ENCODE measurements at regions not wholly inside any gene's neighbourhood (a gene's known extent, or its start where the extent isn't known, plus 50 kb on each side); places are given as distances from the start of the nearest gene placed in this dataset.

DNA sequence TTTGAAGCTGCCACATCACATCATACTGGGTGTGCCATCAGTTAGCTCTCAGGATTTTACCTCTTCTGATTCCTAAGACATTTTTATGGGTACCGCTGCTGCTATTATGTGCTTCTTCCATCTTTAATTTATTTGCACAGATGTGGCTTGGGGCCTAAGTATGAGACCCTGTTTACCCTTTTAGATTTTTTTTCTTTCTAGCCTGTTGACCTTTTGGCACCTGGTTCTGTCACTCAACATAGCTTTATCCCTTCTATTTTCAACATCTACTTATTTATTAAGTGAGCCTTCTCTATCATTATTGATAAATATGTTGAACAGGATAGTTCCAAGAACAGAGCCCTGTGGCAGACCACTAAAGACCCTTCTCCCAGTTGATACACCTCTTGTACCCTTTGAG lies 57.0 kb downstream of the TET3 start:
- no peak overlapping the region for H3K4me3 ChIP-seq
- 94% methylated on average over 1 of the region's 1 CpG for WGBS

DNA sequence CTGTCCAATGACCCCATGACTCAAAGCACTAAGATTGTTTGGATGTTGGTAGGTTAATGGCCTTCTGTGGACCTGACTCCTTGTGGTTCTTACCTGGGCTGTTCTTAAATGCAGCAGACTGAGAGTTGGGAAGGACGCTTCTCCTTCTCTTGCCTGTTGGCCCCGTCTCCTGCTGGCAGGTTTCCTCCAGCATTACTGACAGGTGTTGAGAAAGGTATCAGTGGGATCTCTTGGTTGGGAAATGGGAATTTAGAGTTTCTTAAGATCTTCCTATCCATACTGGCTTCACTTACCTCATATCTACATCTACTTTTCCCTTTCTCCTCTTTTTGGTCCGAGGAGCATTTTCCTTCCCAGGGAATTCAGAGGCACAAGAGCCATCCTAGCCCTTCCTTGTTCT lies 57.9 kb downstream of the TET3 start:
- Histone ChIP-seq H3K4me1 (peaks cover 23% of the 10 kb centered on the region), H3K36me3 (peaks cover 15% of the 10 kb centered on the region), H3K27me3 (no peaks in the 10 kb centered on the region), H3K9me3 (no peaks in the 10 kb centered on the region), H3K4me3 (no peak overlapping the region), H3K27ac (no peak overlapping the region)
- TF ChIP-seq, protein P1, sequence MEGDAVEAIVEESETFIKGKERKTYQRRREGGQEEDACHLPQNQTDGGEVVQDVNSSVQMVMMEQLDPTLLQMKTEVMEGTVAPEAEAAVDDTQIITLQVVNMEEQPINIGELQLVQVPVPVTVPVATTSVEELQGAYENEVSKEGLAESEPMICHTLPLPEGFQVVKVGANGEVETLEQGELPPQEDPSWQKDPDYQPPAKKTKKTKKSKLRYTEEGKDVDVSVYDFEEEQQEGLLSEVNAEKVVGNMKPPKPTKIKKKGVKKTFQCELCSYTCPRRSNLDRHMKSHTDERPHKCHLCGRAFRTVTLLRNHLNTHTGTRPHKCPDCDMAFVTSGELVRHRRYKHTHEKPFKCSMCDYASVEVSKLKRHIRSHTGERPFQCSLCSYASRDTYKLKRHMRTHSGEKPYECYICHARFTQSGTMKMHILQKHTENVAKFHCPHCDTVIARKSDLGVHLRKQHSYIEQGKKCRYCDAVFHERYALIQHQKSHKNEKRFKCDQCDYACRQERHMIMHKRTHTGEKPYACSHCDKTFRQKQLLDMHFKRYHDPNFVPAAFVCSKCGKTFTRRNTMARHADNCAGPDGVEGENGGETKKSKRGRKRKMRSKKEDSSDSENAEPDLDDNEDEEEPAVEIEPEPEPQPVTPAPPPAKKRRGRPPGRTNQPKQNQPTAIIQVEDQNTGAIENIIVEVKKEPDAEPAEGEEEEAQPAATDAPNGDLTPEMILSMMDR (IDR thresholded peaks at IDR 0.05) = no peak
- TF ChIP-seq POLR2A (IDR thresholded peaks at IDR 0.05) (no peak), EP300 (IDR thresholded peaks at IDR 0.05) (no peak), POLR2AphosphoS5 (IDR thresholded peaks at IDR 0.05) (no peak)
- 78% methylated on average over 3 of the region's 3 CpGs for WGBS
- DNase-seq (ENCODE audit: low spot score in 2 of 2) = no peak

More for the DNA sequence above, 57.0 kb downstream of the TET3 start:
- H3K36me3 ChIP-seq = peaks cover 7% of the 10 kb centered on the region
- H3K9me3 ChIP-seq = no peaks in the 10 kb centered on the region
- H3K27me3 ChIP-seq = no peaks in the 10 kb centered on the region
- TF ChIP-seq EP300 (IDR thresholded peaks at IDR 0.05) = no peak
- TF ChIP-seq, protein P1 (IDR thresholded peaks at IDR 0.05) = no peak
- no peak for TF ChIP-seq POLR2A (IDR thresholded peaks at IDR 0.05)
- TF ChIP-seq POLR2AphosphoS5 (IDR thresholded peaks at IDR 0.05) = no peak
- no peak overlapping the region for H3K27ac ChIP-seq
- DNase-seq (ENCODE audit: low spot score in 2 of 2) = no peak
- H3K4me1 ChIP-seq = peaks cover 32% of the 10 kb centered on the region

- TF ChIP-seq POLR2AphosphoS5 (IDR thresholded peaks at IDR 0.05) (no peak), EP300 (IDR thresholded peaks at IDR 0.05) (no peak), POLR2A (IDR thresholded peaks at IDR 0.05) (no peak)
- TF ChIP-seq, protein P1 (IDR thresholded peaks at IDR 0.05) = no peak
- H3K4me3 ChIP-seq = no peak overlapping the region
- H3K9me3 ChIP-seq = no peaks in the 10 kb centered on the region
- DNase-seq (ENCODE audit: low spot score in 2 of 2) = no peak
- no peaks in the 10 kb centered on the region for H3K27me3 ChIP-seq
- H3K27ac ChIP-seq = no peak overlapping the region
- WGBS = 94% methylated on average over 6 of the region's 6 CpGs
- H3K36me3 ChIP-seq = peaks cover 24% of the 10 kb centered on the region
- peaks cover 25% of the 10 kb centered on the region for H3K4me1 ChIP-seq
Observed at GRCh38 chr2:74043345-74044329, 58.9 kb downstream of the TET3 start.

- no peak for TF ChIP-seq POLR2AphosphoS5 (IDR thresholded peaks at IDR 0.05)
- TF ChIP-seq POLR2A (IDR thresholded peaks at IDR 0.05) = no peak
- TF ChIP-seq EP300 (IDR thresholded peaks at IDR 0.05) = no peak
- TF ChIP-seq, protein P1 (IDR thresholded peaks at IDR 0.05) = no peak
- no peak for DNase-seq (ENCODE audit: low spot score in 2 of 2)
- WGBS = 70% methylated on average over 3 of the region's 3 CpGs
- H3K4me1 ChIP-seq = peaks cover 36% of the 10 kb centered on the region
- no peak overlapping the region for H3K4me3 ChIP-seq
- no peak overlapping the region for H3K27ac ChIP-seq
- H3K36me3 ChIP-seq = peaks cover 24% of the 10 kb centered on the region
- no peaks in the 10 kb centered on the region for H3K9me3 ChIP-seq
- no peaks in the 10 kb centered on the region for H3K27me3 ChIP-seq
Observed at GRCh38 chr2:74044999-74045398, 60.3 kb downstream of the TET3 start.

- TF ChIP-seq, protein P1 (IDR thresholded peaks at IDR 0.05) = no peak
- DNase-seq (ENCODE audit: low spot score in 2 of 2) = no peak
- no peak overlapping the region for H3K27ac ChIP-seq
- no peak overlapping the region for H3K4me3 ChIP-seq
- H3K36me3 ChIP-seq = peaks cover 24% of the 10 kb centered on the region
- H3K4me1 ChIP-seq = peaks cover 36% of the 10 kb centered on the region
- 32% methylated on average over 5 of the region's 5 CpGs for WGBS
- H3K9me3 ChIP-seq = no peaks in the 10 kb centered on the region
- H3K27me3 ChIP-seq = no peaks in the 10 kb centered on the region
Observed at GRCh38 chr2:74045454-74045853, 60.7 kb downstream of the TET3 start.
